ENCODE measurements at regions not wholly inside any gene's neighbourhood (a gene's known extent, or its start where the extent isn't known, plus 50 kb on each side); places are given as distances from the start of the nearest gene placed in this dataset.
A peak's percentile ranks its signal among the peaks of the same experiment; 100 is the strongest.
"Not testable (repeated sequence)": the region's sequence is repeated elsewhere in the genome, so short reads cannot be mapped to it uniquely, and the experiment has no call there.

- DNase-seq: peak; percentile 17
Measured at GRCh38 chr5:39578887-39579497, 154.2 kb upstream of the DAB2 start.

- DNase-seq: no peak
Measured at GRCh38 chr5:39577529-39577928, 152.7 kb upstream of the DAB2 start.

GRCh38 chr5:39570403-39571027, 145.7 kb upstream of the DAB2 start:
- peak; percentile 32 for DNase-seq

GRCh38 chr5:39569857-39570256, 145.1 kb upstream of the DAB2 start:
- no peak for DNase-seq

- no peak for DNase-seq
Measured at GRCh38 chr5:39566891-39567290, 142.1 kb upstream of the DAB2 start.

GRCh38 chr5:39566029-39566428, 141.2 kb upstream of the DAB2 start:
- DNase-seq: no peak

- DNase-seq: no peak
Measured at GRCh38 chr5:39561421-39561820, 136.6 kb upstream of the DAB2 start.

- no peak for DNase-seq
Measured at GRCh38 chr5:39560726-39561125, 135.9 kb upstream of the DAB2 start.

- no peak for DNase-seq
Measured at GRCh38 chr5:39559923-39560322, 135.1 kb upstream of the DAB2 start.

- DNase-seq: no peak
Measured at GRCh38 chr5:39558541-39558940, 133.8 kb upstream of the DAB2 start.

GRCh38 chr5:39555788-39556187, 131.0 kb upstream of the DAB2 start:
- DNase-seq: no peak

- peak; percentile 11 for DNase-seq
Measured at GRCh38 chr5:39547553-39548154, 122.9 kb upstream of the DAB2 start.

- no peak for DNase-seq
Measured at GRCh38 chr5:39544941-39545340, 120.2 kb upstream of the DAB2 start.

GRCh38 chr5:39543335-39543734, 118.6 kb upstream of the DAB2 start:
- DNase-seq: no peak

GRCh38 chr5:39542511-39543285, 117.9 kb upstream of the DAB2 start:
- no peak for DNase-seq

GRCh38 chr5:39541920-39542319, 117.1 kb upstream of the DAB2 start:
- no peak for DNase-seq

GRCh38 chr5:39539470-39539869, 114.7 kb upstream of the DAB2 start:
- no peak for DNase-seq

- DNase-seq: no peak
Measured at GRCh38 chr5:39534690-39535089, 109.9 kb upstream of the DAB2 start.

- DNase-seq: no peak
Measured at GRCh38 chr5:39533749-39534148, 109.0 kb upstream of the DAB2 start.

- no peak for DNase-seq
Measured at GRCh38 chr5:39532511-39532910, 107.7 kb upstream of the DAB2 start.

- DNase-seq: no peak
Measured at GRCh38 chr5:39531306-39531705, 106.5 kb upstream of the DAB2 start.

- no peak for DNase-seq
Measured at GRCh38 chr5:39526914-39527477, 102.2 kb upstream of the DAB2 start.

GRCh38 chr5:39525781-39526180, 101.0 kb upstream of the DAB2 start:
- not testable (repeated sequence) for DNase-seq

- no peak for DNase-seq
Measured at GRCh38 chr5:39525271-39525670, 100.5 kb upstream of the DAB2 start.
